Naive thymus-derived CD4-positive, alpha-beta T cell (primary cell): ENCODE measurements at regions not wholly inside any gene's neighbourhood (a gene's known extent, or its start where the extent isn't known, plus 50 kb on each side); places are given as distances from the start of the nearest gene placed in this dataset.

Experiments
- ATAC-seq: fragments of 150-1000 bp; cut with Tn5 transposase; 2 replicates; pipeline ENCODE4 v1.10.0; 2021; ENCODE audit warnings: mild to moderate bottlenecking, moderate library complexity
- CTCF ChIA-PET: fragments of 350-600 bp; sonication (Branson Sonifier 250); formaldehyde crosslinking; loops from one replicate; lab custom pipeline; 2021; ENCODE audit warnings: antibody characterized with exemption; lab: Charles Lee
- POLR2A ChIA-PET: fragments of 350-600 bp; sonication (Branson Sonifier 250); formaldehyde crosslinking; loops from one replicate; lab custom pipeline; 2021; ENCODE audit warnings: antibody characterized with exemption, inconsistent platforms; lab: Charles Lee
- DNase-seq, 9 donors: peaks; one replicate each; pipeline versions ENCODE4 v3.0.0 to v3.0.0-alpha.2; 2020 to 2022; ENCODE audit warnings: mixed read lengths in 1 of 9
- H3K27ac ChIP-seq: one replicate; pipeline ENCODE4 v1.7.0; 2013; ENCODE audit warnings: mild to moderate bottlenecking, low read depth, low read length, moderate library complexity
- H3K27me3 ChIP-seq, 2 donors: one replicate each; pipeline ENCODE4 v1.7.0; 2013; ENCODE audit warnings: low read length in 2 of 2, mild to moderate bottlenecking in 2 of 2, moderate library complexity in 2 of 2; ENCODE audit not compliant: control insufficient read depth in 2 of 2, insufficient read depth in 2 of 2
- H3K36me3 ChIP-seq, 3 experiments: 1 replicate in 2 of 3; 2 replicates in 1 of 3; pipeline ENCODE4 v1.7.0; 2013; ENCODE audit warnings: low read length in 3 of 3, mild to moderate bottlenecking in 3 of 3, moderate library complexity in 1 of 3; ENCODE audit not compliant: insufficient read depth in 3 of 3, control insufficient read depth in 2 of 3
- H3K4me1 ChIP-seq, 2 donors: one replicate each; pipeline ENCODE4 v1.7.0; 2013; ENCODE audit warnings: low read length in 2 of 2, mild to moderate bottlenecking in 2 of 2, moderate library complexity in 1 of 2; ENCODE audit not compliant: control insufficient read depth in 2 of 2, insufficient read depth in 2 of 2
- H3K4me3 ChIP-seq: 2 replicates; pipeline ENCODE4 v1.7.0; 2013; ENCODE audit warnings: mild to moderate bottlenecking, low read length
- H3K9me3 ChIP-seq, 3 experiments: 1 replicate in 2 of 3; 2 replicates in 1 of 3; pipeline ENCODE4 v1.7.0; 2013; ENCODE audit warnings: low read length in 3 of 3; ENCODE audit not compliant: control insufficient read depth in 2 of 3
- H3K27ac Mint-ChIP-seq, 9 donors: one replicate each; pipeline ENCODE4 v1.8.0; 2020 to 2022; ENCODE audit warnings: mixed read lengths in 9 of 9, mild to moderate bottlenecking in 8 of 9, moderate library complexity in 5 of 9, inconsistent platforms in 2 of 9
- H3K27me3 Mint-ChIP-seq, 5 donors: one replicate each; pipeline ENCODE4 v1.8.0; 2021 to 2022; ENCODE audit warnings: mixed read lengths in 5 of 5, mild to moderate bottlenecking in 1 of 5
- H3K36me3 Mint-ChIP-seq, 5 donors: one replicate each; pipeline ENCODE4 v1.8.0; 2020 to 2022; ENCODE audit warnings: mixed read lengths in 5 of 5, mild to moderate bottlenecking in 3 of 5, inconsistent platforms in 1 of 5
- H3K4me1 Mint-ChIP-seq, 7 donors: one replicate each; pipeline ENCODE4 v1.8.0; 2020 to 2022; ENCODE audit warnings: mixed read lengths in 7 of 7, mild to moderate bottlenecking in 3 of 7, inconsistent platforms in 1 of 7
- H3K4me3 Mint-ChIP-seq, 10 donors: one replicate each; pipeline ENCODE4 v1.8.0; 2020 to 2022; ENCODE audit warnings: mild to moderate bottlenecking in 10 of 10, mixed read lengths in 10 of 10, moderate library complexity in 6 of 10, inconsistent platforms in 2 of 10
- H3K9me3 Mint-ChIP-seq, 11 donors: one replicate each; pipeline ENCODE4 v1.8.0; 2020 to 2022; ENCODE audit warnings: mixed read lengths in 11 of 11, mild to moderate bottlenecking in 4 of 11, inconsistent platforms in 1 of 11, moderate library complexity in 1 of 11
- intact Hi-C, 2 donors: fragments of 100-400 bp; cut with micrococcal nuclease; formaldehyde crosslinking; loops; one replicate each; pipeline ENCODE4 v1.15.1; 2023

- H3K9me3 Mint-ChIP-seq: peaks cover 0 to 4% (median 0%) of the 10 kb centered on the region in 11 donors
- no peaks in the 10 kb centered on the region for H3K9me3 ChIP-seq
- intact Hi-C loops: no loop called here
- POLR2A ChIA-PET: no interaction called here
- H3K4me1 ChIP-seq: no peaks in the 10 kb centered on the region
- no peak overlapping the region for H3K4me3 Mint-ChIP-seq
- H3K27me3 ChIP-seq: no peaks in the 10 kb centered on the region
- ATAC-seq (no peak), DNase-seq (no peak)
- peaks cover 1 to 32% (median 12%) of the 10 kb centered on the region in 5 donors for H3K27me3 Mint-ChIP-seq
- peaks cover 0 to 7% (median 0%) of the 10 kb centered on the region in 7 donors for H3K4me1 Mint-ChIP-seq
- H3K36me3 ChIP-seq: no peaks in the 10 kb centered on the region
- no peak overlapping the region for H3K4me3 ChIP-seq
- H3K36me3 Mint-ChIP-seq: no peaks in the 10 kb centered on the region
- CTCF ChIA-PET: interaction anchor here (0.8 kb wide), 1 partner anchor 49 kb away, joined by 3 read pairs; no protein-coding TSS in a partner anchor
- H3K27ac ChIP-seq: no peak overlapping the region
- H3K27ac Mint-ChIP-seq: no peak overlapping the region
These were observed 1160.6 kb downstream of the GATA3 start for GRCh38 chr10:9215121-9215520.

- no peak for DNase-seq
- no peaks in the 10 kb centered on the region for H3K9me3 ChIP-seq
- no peak for ATAC-seq
- H3K4me3 Mint-ChIP-seq: no peak overlapping the region
- H3K27ac Mint-ChIP-seq: no peak overlapping the region
- H3K9me3 Mint-ChIP-seq: peaks cover 0 to 6% (median 0%) of the 10 kb centered on the region in 11 donors
- intact Hi-C loops: no loop called here
- peaks cover 0 to 7% (median 0%) of the 10 kb centered on the region in 7 donors for H3K4me1 Mint-ChIP-seq
- H3K4me1 ChIP-seq: no peaks in the 10 kb centered on the region
- H3K27me3 ChIP-seq: no peaks in the 10 kb centered on the region
- ChIA-PET POLR2A (no interaction called here), CTCF (no interaction called here)
- H3K27ac ChIP-seq: no peak overlapping the region
- H3K36me3 ChIP-seq: no peaks in the 10 kb centered on the region
- H3K4me3 ChIP-seq: no peak overlapping the region
- H3K27me3 Mint-ChIP-seq: peaks cover 0 to 19% (median 8%) of the 10 kb centered on the region in 5 donors
- no peaks in the 10 kb centered on the region for H3K36me3 Mint-ChIP-seq
These were observed 1165.4 kb downstream of the GATA3 start for GRCh38 chr10:9219860-9220259.

GRCh38 chr10:9222917-9223316 is 1168.4 kb downstream of the GATA3 start:
- Histone ChIP-seq H3K4me3 (no peak overlapping the region), H3K36me3 (no peaks in the 10 kb centered on the region), H3K27ac (no peak overlapping the region), H3K27me3 (no peaks in the 10 kb centered on the region), H3K4me1 (no peaks in the 10 kb centered on the region), H3K9me3 (no peaks in the 10 kb centered on the region)
- peaks cover 0 to 2% (median 0%) of the 10 kb centered on the region in 11 donors for H3K9me3 Mint-ChIP-seq
- no peak overlapping the region for H3K4me3 Mint-ChIP-seq
- CTCF ChIA-PET: no interaction called here
- ATAC-seq (no peak), DNase-seq (no peak)
- H3K27me3 Mint-ChIP-seq: peaks cover 4 to 20% (median 11%) of the 10 kb centered on the region in 5 donors
- peaks cover 0 to 7% (median 0%) of the 10 kb centered on the region in 7 donors for H3K4me1 Mint-ChIP-seq
- no peak overlapping the region for H3K27ac Mint-ChIP-seq
- intact Hi-C loops: no loop called here
- no peaks in the 10 kb centered on the region for H3K36me3 Mint-ChIP-seq
- POLR2A ChIA-PET: no interaction called here

DNA sequence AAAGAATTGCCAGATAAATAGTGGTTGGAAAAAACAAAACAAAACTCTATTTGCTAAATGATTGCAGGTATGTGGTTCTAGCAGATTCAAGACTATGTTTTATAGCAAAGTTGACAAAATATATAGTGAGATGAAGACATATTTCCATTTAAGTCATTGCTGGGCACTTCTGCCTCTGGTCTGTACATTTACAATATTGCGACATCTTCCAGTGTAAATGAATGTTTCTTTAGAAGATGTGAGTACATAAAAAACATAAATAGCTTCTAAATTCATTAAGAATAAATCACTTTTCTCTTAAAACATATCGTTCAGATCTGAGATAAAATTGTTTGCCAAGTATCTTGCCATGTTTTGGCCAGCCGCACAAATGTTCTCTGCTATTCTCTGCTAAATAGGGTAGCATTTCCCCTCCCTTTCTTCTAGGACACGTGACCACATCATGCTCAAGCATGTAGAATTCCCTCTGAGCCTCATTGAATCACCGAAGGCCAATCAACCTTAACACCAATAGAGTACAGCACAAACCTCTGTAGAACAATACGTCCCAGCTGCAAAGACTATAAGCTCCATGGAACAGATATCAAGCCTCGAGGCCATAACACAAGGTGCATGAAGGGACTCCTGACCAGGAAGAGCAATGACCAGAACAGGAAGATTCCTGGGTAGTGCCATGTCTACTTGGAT is 1173.3 kb downstream of the GATA3 start:
- intact Hi-C loops: no loop called here
- H3K36me3 Mint-ChIP-seq: no peaks in the 10 kb centered on the region
- Histone ChIP-seq H3K27me3 (no peaks in the 10 kb centered on the region), H3K27ac (no peak overlapping the region), H3K9me3 (no peaks in the 10 kb centered on the region), H3K36me3 (no peaks in the 10 kb centered on the region), H3K4me1 (no peaks in the 10 kb centered on the region), H3K4me3 (no peak overlapping the region)
- no peak for ATAC-seq
- peaks cover 23 to 56% (median 43%) of the 10 kb centered on the region in 5 donors for H3K27me3 Mint-ChIP-seq
- POLR2A ChIA-PET: no interaction called here
- CTCF ChIA-PET: no interaction called here
- peaks cover 0 to 16% (median 2%) of the 10 kb centered on the region in 7 donors for H3K4me1 Mint-ChIP-seq
- H3K9me3 Mint-ChIP-seq: peaks cover 0 to 2% (median 0%) of the 10 kb centered on the region in 11 donors
- no peak overlapping the region for H3K27ac Mint-ChIP-seq
- H3K4me3 Mint-ChIP-seq: no peak overlapping the region
- no peak for DNase-seq

GRCh38 chr10:9228771-9229170 is 1174.3 kb downstream of the GATA3 start:
- Histone ChIP-seq H3K36me3 (no peaks in the 10 kb centered on the region), H3K9me3 (no peaks in the 10 kb centered on the region), H3K27me3 (no peaks in the 10 kb centered on the region), H3K27ac (no peak overlapping the region), H3K4me3 (no peak overlapping the region), H3K4me1 (no peaks in the 10 kb centered on the region)
- ChIA-PET CTCF (interaction anchor here (0.5 kb wide), 1 partner anchor 492 kb away, joined by 3 read pairs; no protein-coding TSS in a partner anchor), POLR2A (no interaction called here)
- DNase-seq (no peak), ATAC-seq (no peak)
- Mint-ChIP-seq H3K36me3 (no peaks in the 10 kb centered on the region), H3K27me3 (peaks cover 23 to 57% (median 46%) of the 10 kb centered on the region in 5 donors), H3K4me1 (peaks cover 0 to 16% (median 2%) of the 10 kb centered on the region in 7 donors), H3K27ac (no peak overlapping the region), H3K9me3 (peaks cover 0 to 2% (median 0%) of the 10 kb centered on the region in 11 donors), H3K4me3 (no peak overlapping the region)
- intact Hi-C loops: no loop called here

- Histone ChIP-seq H3K4me1 (no peaks in the 10 kb centered on the region), H3K9me3 (no peaks in the 10 kb centered on the region), H3K27me3 (no peaks in the 10 kb centered on the region), H3K36me3 (no peaks in the 10 kb centered on the region), H3K27ac (no peak overlapping the region), H3K4me3 (no peak overlapping the region)
- Mint-ChIP-seq H3K4me1 (peaks cover 0 to 16% (median 2%) of the 10 kb centered on the region in 7 donors), H3K27me3 (peaks cover 26 to 57% (median 49%) of the 10 kb centered on the region in 5 donors), H3K9me3 (no peaks in the 10 kb centered on the region), H3K4me3 (peak overlapping the region in 6 of 10 donors; percentile 18 to 66 (median 44)), H3K27ac (no peak overlapping the region), H3K36me3 (no peaks in the 10 kb centered on the region)
- ATAC-seq (no peak), DNase-seq (no peak)
- intact Hi-C loops: no loop called here
- CTCF ChIA-PET: interaction anchor here (1.0 kb wide), 1 partner anchor 21 kb away, joined by 3 read pairs; no protein-coding TSS in a partner anchor
- POLR2A ChIA-PET: no interaction called here
These were observed 1175.3 kb downstream of the GATA3 start for GRCh38 chr10:9229702-9230244.
